Fibroblast of lung (primary cell): ENCODE measurements at regions not wholly inside any gene's neighbourhood (a gene's known extent, or its start where the extent isn't known, plus 50 kb on each side); places are given as distances from the start of the nearest gene placed in this dataset.

Source experiments
- EZH2 ChIP-seq: IDR thresholded peaks from 2 replicates; pipeline ENCODE4 v1.5.1; 2012; ENCODE audit warnings: low read length, control low read depth, mild to moderate bottlenecking; ENCODE audit errors: missing control alignments
- TF ChIP-seq, protein P1 (sequence below), 2 donors: IDR thresholded peaks in 1 of 2; conservative IDR thresholded peaks in 1 of 2; 1 replicate in 1 of 2; 2 replicates in 1 of 2; pipeline ENCODE4 v1.5.1; 2011 to 2012; ENCODE audit warnings: low read length in 2 of 2, control low read depth in 1 of 2, inconsistent platforms in 1 of 2, low read depth in 1 of 2, mild to moderate bottlenecking in 1 of 2

DNA sequence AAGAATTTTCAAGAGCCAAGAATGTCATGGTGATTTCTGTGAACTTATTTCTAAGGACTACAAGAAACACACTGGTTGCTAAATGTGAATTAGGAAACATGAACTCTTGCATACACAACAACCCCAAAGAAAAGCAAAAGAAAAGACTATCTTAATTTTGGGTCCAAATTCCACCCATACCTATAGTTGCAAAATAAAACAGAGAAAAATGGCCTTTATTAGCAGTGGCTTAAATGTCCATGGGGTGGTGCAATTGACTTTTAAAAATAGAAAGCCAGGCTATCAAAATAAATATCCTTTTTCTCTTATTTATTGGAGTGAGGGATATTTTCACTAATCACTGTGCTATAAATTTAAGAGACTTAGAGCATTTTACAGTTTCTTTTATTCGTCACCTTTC, 80.9 kb upstream of the DPYD start:
- TF ChIP-seq, protein P1, sequence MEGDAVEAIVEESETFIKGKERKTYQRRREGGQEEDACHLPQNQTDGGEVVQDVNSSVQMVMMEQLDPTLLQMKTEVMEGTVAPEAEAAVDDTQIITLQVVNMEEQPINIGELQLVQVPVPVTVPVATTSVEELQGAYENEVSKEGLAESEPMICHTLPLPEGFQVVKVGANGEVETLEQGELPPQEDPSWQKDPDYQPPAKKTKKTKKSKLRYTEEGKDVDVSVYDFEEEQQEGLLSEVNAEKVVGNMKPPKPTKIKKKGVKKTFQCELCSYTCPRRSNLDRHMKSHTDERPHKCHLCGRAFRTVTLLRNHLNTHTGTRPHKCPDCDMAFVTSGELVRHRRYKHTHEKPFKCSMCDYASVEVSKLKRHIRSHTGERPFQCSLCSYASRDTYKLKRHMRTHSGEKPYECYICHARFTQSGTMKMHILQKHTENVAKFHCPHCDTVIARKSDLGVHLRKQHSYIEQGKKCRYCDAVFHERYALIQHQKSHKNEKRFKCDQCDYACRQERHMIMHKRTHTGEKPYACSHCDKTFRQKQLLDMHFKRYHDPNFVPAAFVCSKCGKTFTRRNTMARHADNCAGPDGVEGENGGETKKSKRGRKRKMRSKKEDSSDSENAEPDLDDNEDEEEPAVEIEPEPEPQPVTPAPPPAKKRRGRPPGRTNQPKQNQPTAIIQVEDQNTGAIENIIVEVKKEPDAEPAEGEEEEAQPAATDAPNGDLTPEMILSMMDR (conservative IDR thresholded peaks at IDR 0.05 in 1 of 2, IDR thresholded peaks at IDR 0.05 in 1 of 2; ENCODE audit: low read depth in 1 of 2, low read length in 2 of 2): peak; percentile 17 to 47
- no peak for TF ChIP-seq EZH2
